Testis (tissue), 2 donors: ENCODE measurements at regions not wholly inside any gene's neighbourhood (a gene's known extent, or its start where the extent isn't known, plus 50 kb on each side); places are given as distances from the start of the nearest gene placed in this dataset.

Experiments
- DNase-seq: peaks from one replicate; pipeline ENCODE4 v3.0.0-alpha.2; 2019
- H3K27ac ChIP-seq, 2 donors: fragments of 200-600 bp; sonication (generic); one replicate each; pipeline ENCODE4 v1.5.1; 2019
- H3K27me3 ChIP-seq: fragments of 200-600 bp; sonication (generic); one replicate; pipeline ENCODE4 v1.5.1; 2019
- H3K36me3 ChIP-seq: fragments of 200-600 bp; sonication (generic); one replicate; pipeline ENCODE4 v1.5.1; 2017; ENCODE audit warnings: low read depth; ENCODE audit errors: missing control alignments
- H3K4me1 ChIP-seq: fragments of 200-600 bp; sonication (generic); one replicate; pipeline ENCODE4 v1.5.1; 2019
- H3K4me3 ChIP-seq, 2 donors: fragments of 200-600 bp; sonication (generic); one replicate each; pipeline ENCODE4 v1.5.1; 2017 to 2019
- H3K9me3 ChIP-seq: fragments of 200-600 bp; sonication (generic); one replicate; pipeline ENCODE4 v1.5.1; 2017
- CTCF ChIP-seq, 3 experiments: fragments of 450-650 bp in 2 of 3; fragments of 200-600 bp in 1 of 3; sonication (generic) in 1 of 3; IDR thresholded peaks; one replicate each; pipeline ENCODE4 v1.5.1; 2016 to 2019; ENCODE audit warnings: antibody characterized with exemption in 3 of 3, mild to moderate bottlenecking in 2 of 3, moderate library complexity in 1 of 3
- POLR2A ChIP-seq: fragments of 450-650 bp; IDR thresholded peaks from one replicate; pipeline ENCODE4 v1.6.1; 2017; ENCODE audit warnings: antibody characterized with exemption, mild to moderate bottlenecking, moderate library complexity
- WGBS, 2 donors: methylation state at CpG; one replicate each; pipeline ENCODE4 v1.1.5; 2018; 5-methylcytosine and 5-hydroxymethylcytosine counted together
- intact Hi-C: fragments of 100-400 bp; cut with DNase I; formaldehyde crosslinking; loops from one replicate; pipeline ENCODE4 v1.15.1; 2023; ENCODE audit warnings: low total_unique reads

GRCh38 chr21:22743085-22743484 is 1744.9 kb downstream of the NCAM2 start:
- Histone ChIP-seq H3K9me3 (no peaks in the 10 kb centered on the region), H3K27ac (no peak overlapping the region), H3K4me3 (no peak overlapping the region), H3K4me1 (no peaks in the 10 kb centered on the region), H3K27me3 (no peaks in the 10 kb centered on the region), H3K36me3 (no peaks in the 10 kb centered on the region)
- no peak for DNase-seq
- no peak for TF ChIP-seq CTCF (IDR thresholded peaks at IDR 0.05)
- no peak for TF ChIP-seq POLR2A
- intact Hi-C loops, result no loop called here

GRCh38 chr21:22754746-22755145 is 1756.5 kb downstream of the NCAM2 start:
- intact Hi-C loops, result no loop called here
- Histone ChIP-seq H3K27ac (no peak overlapping the region), H3K4me1 (no peaks in the 10 kb centered on the region), H3K36me3 (no peaks in the 10 kb centered on the region), H3K4me3 (no peak overlapping the region), H3K27me3 (no peaks in the 10 kb centered on the region), H3K9me3 (no peaks in the 10 kb centered on the region)
- DNase-seq, result no peak
- WGBS, 2 donors, result 50 to 64% methylated on average over 1 of the region's 1 CpG
- TF ChIP-seq CTCF (IDR thresholded peaks at IDR 0.05), result no peak
- TF ChIP-seq POLR2A, result no peak

GRCh38 chr21:22758478-22758877 is 1760.3 kb downstream of the NCAM2 start:
- H3K36me3 ChIP-seq, result no peaks in the 10 kb centered on the region
- WGBS, 2 donors, result 85 to 96% methylated on average over 1 of the region's 1 CpG
- intact Hi-C loops, result no loop called here
- H3K27me3 ChIP-seq, result no peaks in the 10 kb centered on the region
- DNase-seq, result no peak
- H3K9me3 ChIP-seq, result no peaks in the 10 kb centered on the region
- no peaks in the 10 kb centered on the region for H3K4me1 ChIP-seq
- H3K27ac ChIP-seq, result no peak overlapping the region
- H3K4me3 ChIP-seq, result no peak overlapping the region
- TF ChIP-seq CTCF (IDR thresholded peaks at IDR 0.05) (no peak), POLR2A (no peak)

GRCh38 chr21:22762463-22762862 is 1764.3 kb downstream of the NCAM2 start:
- Histone ChIP-seq H3K9me3 (no peaks in the 10 kb centered on the region), H3K27me3 (no peaks in the 10 kb centered on the region), H3K4me1 (no peaks in the 10 kb centered on the region), H3K4me3 (no peak overlapping the region), H3K27ac (no peak overlapping the region), H3K36me3 (no peaks in the 10 kb centered on the region)
- no peak for DNase-seq
- TF ChIP-seq POLR2A (no peak), CTCF (IDR thresholded peaks at IDR 0.05) (no peak)
- intact Hi-C loops, result no loop called here
- WGBS, 2 donors, result 86 to 98% methylated on average over 2 of the region's 2 CpGs

- Histone ChIP-seq H3K4me3 (no peak overlapping the region), H3K36me3 (no peaks in the 10 kb centered on the region), H3K27me3 (no peaks in the 10 kb centered on the region), H3K27ac (no peak overlapping the region), H3K4me1 (no peaks in the 10 kb centered on the region), H3K9me3 (no peaks in the 10 kb centered on the region)
- 52 to 69% methylated on average over 3 of the region's 3 CpGs for WGBS, 2 donors
- DNase-seq, result no peak
- intact Hi-C loops, result no loop called here
- no peak for TF ChIP-seq CTCF (IDR thresholded peaks at IDR 0.05)
Measured at GRCh38 chr21:22763442-22763841, 1765.2 kb downstream of the NCAM2 start.
